KMS-11 (cell line): ENCODE measurements at regions not wholly inside any gene's neighbourhood (a gene's known extent, or its start where the extent isn't known, plus 50 kb on each side); places are given as distances from the start of the nearest gene placed in this dataset.

ENCODE experiments used
- H2AFZ ChIP-seq: fragments of 200-600 bp; sonication (generic); 2 replicates; pipeline ENCODE4 v1.6.1; 2016; ENCODE audit warnings: antibody characterized with exemption, mixed run types, low read depth
- H3K27ac ChIP-seq: fragments of 200-600 bp; sonication (generic); 2 replicates; pipeline ENCODE4 v1.6.1; 2016; ENCODE audit warnings: mild to moderate bottlenecking, mixed run types
- H3K27me3 ChIP-seq: fragments of 200-600 bp; sonication (generic); 2 replicates; pipeline ENCODE4 v1.6.1; 2017; ENCODE audit warnings: mild to moderate bottlenecking, low read depth, mixed run types, moderate library complexity; ENCODE audit not compliant: insufficient read depth
- H3K36me3 ChIP-seq: fragments of 200-600 bp; sonication (generic); 2 replicates; pipeline ENCODE4 v1.6.1; 2017; ENCODE audit warnings: mild to moderate bottlenecking, mixed run types; ENCODE audit not compliant: insufficient read depth
- H3K4me1 ChIP-seq: fragments of 200-600 bp; sonication (generic); 2 replicates; pipeline ENCODE4 v1.6.1; 2016; ENCODE audit warnings: mild to moderate bottlenecking, low read depth, mixed run types; ENCODE audit not compliant: poor library complexity, severe bottlenecking
- H3K4me2 ChIP-seq: fragments of 200-600 bp; sonication (generic); 2 replicates; pipeline ENCODE4 v1.7.0; 2016; ENCODE audit warnings: mild to moderate bottlenecking, mixed run types
- H3K4me3 ChIP-seq: fragments of 200-600 bp; sonication (generic); IDR thresholded peaks from 2 replicates; pipeline ENCODE4 v1.6.1; 2017; ENCODE audit warnings: low read depth, low read length, mixed read lengths; ENCODE audit not compliant: insufficient read depth
- H3K79me2 ChIP-seq: fragments of 200-600 bp; sonication (generic); 2 replicates; pipeline ENCODE4 v1.6.1; 2016; ENCODE audit warnings: low read depth, mixed run types; ENCODE audit not compliant: insufficient read depth
- H3K9ac ChIP-seq: fragments of 200-600 bp; sonication (generic); 2 replicates; pipeline ENCODE4 v1.6.1; 2016; ENCODE audit warnings: mild to moderate bottlenecking, mixed run types
- H4K20me1 ChIP-seq: fragments of 200-600 bp; sonication (generic); 2 replicates; pipeline ENCODE4 v1.6.1; 2016; ENCODE audit warnings: mild to moderate bottlenecking, mixed run types; ENCODE audit not compliant: insufficient read depth
- CTCF ChIP-seq: fragments of 200-600 bp; sonication (generic); conservative IDR thresholded peaks from 2 replicates; pipeline ENCODE4 v1.6.1; 2017; ENCODE audit warnings: low read depth, mild to moderate bottlenecking, antibody characterized with exemption, low read length, moderate library complexity, mixed read lengths

- H3K4me2 ChIP-seq, result no peak overlapping the region
- H3K9ac ChIP-seq, result no peak overlapping the region
- no peaks in the 10 kb centered on the region for H3K4me1 ChIP-seq
- no peaks in the 10 kb centered on the region for H3K79me2 ChIP-seq
- no peaks in the 10 kb centered on the region for H4K20me1 ChIP-seq
- no peak overlapping the region for H3K27ac ChIP-seq
- TF ChIP-seq CTCF, result no peak
- H3K4me3 ChIP-seq, result no peak overlapping the region
- peaks cover 68% of the 10 kb centered on the region; the same call in 1 of the 2 replicates for H3K27me3 ChIP-seq
- no peak overlapping the region for H2AFZ ChIP-seq
- H3K36me3 ChIP-seq, result no peaks in the 10 kb centered on the region
Measured at GRCh38 chr17:45705123-45706009, 78.8 kb upstream of the CRHR1 start.

GRCh38 chr17:45706033-45706432, 78.1 kb upstream of the CRHR1 start:
- no peak overlapping the region for H2AFZ ChIP-seq
- H3K4me3 ChIP-seq, result no peak overlapping the region
- H3K79me2 ChIP-seq, result no peaks in the 10 kb centered on the region
- H3K36me3 ChIP-seq, result no peaks in the 10 kb centered on the region
- H3K4me2 ChIP-seq, result no peak overlapping the region
- H3K27me3 ChIP-seq, result peaks cover 65% of the 10 kb centered on the region; the same call in 1 of the 2 replicates
- no peaks in the 10 kb centered on the region for H3K4me1 ChIP-seq
- H4K20me1 ChIP-seq, result no peaks in the 10 kb centered on the region
- no peak for TF ChIP-seq CTCF
- no peak overlapping the region for H3K9ac ChIP-seq
- no peak overlapping the region for H3K27ac ChIP-seq

DNA sequence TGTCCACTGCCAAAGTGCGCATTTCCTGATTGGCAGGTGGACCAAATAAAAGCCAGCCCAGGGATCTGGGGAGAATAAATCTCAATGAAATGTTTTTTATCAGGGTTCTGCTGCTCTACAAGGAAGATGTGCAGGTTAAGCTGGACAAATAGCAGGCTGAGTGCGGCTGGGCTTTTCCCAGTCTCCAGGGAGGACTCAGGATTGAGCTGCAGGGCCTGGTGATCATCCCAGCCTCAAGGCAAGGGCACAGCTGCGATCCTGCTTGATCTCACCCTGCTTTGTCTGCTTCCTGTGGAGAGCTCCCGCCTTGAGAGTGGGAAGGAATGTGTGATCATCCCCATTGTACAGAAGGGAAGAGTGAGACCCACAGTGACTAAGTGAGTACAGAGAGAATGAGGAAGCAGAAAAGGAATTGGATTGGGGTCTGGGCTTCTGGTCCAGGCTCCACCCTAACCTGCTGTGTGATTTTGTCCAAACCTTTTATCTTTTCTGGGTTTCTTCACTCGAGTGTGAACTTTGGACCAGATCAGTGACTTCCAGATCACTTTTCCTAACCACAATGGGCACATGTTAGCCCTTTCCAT, 75.3 kb upstream of the CRHR1 start:
- Histone ChIP-seq H3K27ac (no peak overlapping the region), H3K79me2 (no peaks in the 10 kb centered on the region), H3K27me3 (peaks cover 48% of the 10 kb centered on the region; the same call in 1 of the 2 replicates), H4K20me1 (no peaks in the 10 kb centered on the region), H3K4me1 (no peaks in the 10 kb centered on the region), H3K9ac (no peak overlapping the region), H3K4me3 (no peak overlapping the region), H3K36me3 (no peaks in the 10 kb centered on the region), H2AFZ (no peak overlapping the region), H3K4me2 (no peak overlapping the region)
- TF ChIP-seq CTCF, result no peak

- Histone ChIP-seq H3K9ac (no peak overlapping the region), H2AFZ (no peak overlapping the region), H4K20me1 (no peaks in the 10 kb centered on the region), H3K4me1 (no peaks in the 10 kb centered on the region), H3K4me3 (no peak overlapping the region), H3K4me2 (no peak overlapping the region), H3K27ac (no peak overlapping the region), H3K27me3 (peaks cover 38% of the 10 kb centered on the region; the same call in 1 of the 2 replicates), H3K79me2 (no peaks in the 10 kb centered on the region), H3K36me3 (no peaks in the 10 kb centered on the region)
- TF ChIP-seq CTCF, result no peak
Measured at GRCh38 chr17:45709728-45710288, 74.3 kb upstream of the CRHR1 start.
